ENCODE measurements at regions not wholly inside any gene's neighbourhood (a gene's known extent, or its start where the extent isn't known, plus 50 kb on each side); places are given as distances from the start of the nearest gene placed in this dataset.
"Not testable (repeated sequence)": the region's sequence is repeated elsewhere in the genome, so short reads cannot be mapped to it uniquely, and the experiment has no call there.

DNA sequence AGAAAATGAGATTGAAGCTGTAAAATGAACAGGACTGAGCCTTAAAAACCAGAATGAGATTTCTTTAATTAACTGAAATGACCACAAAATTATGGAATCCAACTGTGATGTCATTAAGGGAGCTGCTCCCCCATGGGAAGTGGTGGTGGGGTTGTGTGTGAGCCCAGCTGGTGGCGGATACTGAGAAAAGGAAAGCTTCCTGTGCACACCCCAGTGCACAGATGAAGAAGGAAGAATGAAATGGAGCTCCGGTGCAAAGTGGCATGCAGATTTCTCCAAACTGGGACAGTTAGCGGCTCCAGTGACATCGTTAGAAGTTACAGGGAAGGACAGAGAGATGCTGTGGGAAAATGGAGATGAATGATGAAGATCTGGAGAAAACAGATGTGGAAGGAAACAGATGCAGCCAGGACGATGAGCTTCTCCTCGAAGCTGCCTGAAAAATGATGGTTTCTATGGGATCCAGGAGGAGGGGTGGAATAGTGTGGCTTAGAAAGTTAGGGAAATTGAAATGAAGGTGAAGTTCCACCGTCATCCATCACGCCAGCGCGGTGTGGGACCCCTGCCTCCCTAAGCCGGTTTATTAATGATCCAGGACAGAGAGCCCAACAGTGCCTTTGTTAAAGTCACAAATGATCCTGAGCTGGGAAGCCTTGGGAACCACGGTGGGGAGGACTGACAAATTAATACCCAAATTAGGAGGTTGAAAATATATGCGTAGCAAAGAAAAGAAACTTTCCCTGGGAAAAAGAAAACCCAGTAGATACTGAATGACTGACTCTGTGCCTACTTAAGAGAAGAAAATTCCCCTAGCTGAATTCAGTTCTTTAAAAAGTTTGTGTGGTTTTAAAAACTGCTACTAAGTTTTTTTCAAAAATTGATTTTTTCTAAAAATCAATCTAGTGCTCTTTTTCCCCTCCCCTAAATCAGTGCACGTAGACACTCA lies 77.2 kb downstream of the TSN start:
- DNase-seq (ENCODE audit: low read depth in 4 of 6, low spot score in 6 of 6): peak in 1 of 6 donors; percentile 74
- 26% methylated on average over 10 of the region's 14 CpGs for WGBS (ENCODE audit: insufficient coverage)
- no peaks in the 10 kb centered on the region for H3K27me3 ChIP-seq (ENCODE audit: control insufficient read depth, insufficient read depth, low read length)

GRCh38 chr2:121833358-121833723 lies 77.9 kb downstream of the TSN start:
- Histone ChIP-seq H3K36me3 (ENCODE audit: control insufficient read depth, insufficient read depth, low read length) (no peaks in the 10 kb centered on the region), H3K27ac (ENCODE audit: low read depth, low read length) (no peak overlapping the region), H3K27me3 (ENCODE audit: control insufficient read depth, insufficient read depth, low read length) (no peaks in the 10 kb centered on the region), H3K4me3 (ENCODE audit: low read depth, low read length) (no peak overlapping the region), H3K4me1 (ENCODE audit: control insufficient read depth, insufficient read depth, low read length) (peaks cover 9% of the 10 kb centered on the region), H3K9me3 (ENCODE audit: control insufficient read depth, insufficient read depth, low read length) (peaks cover 1% of the 10 kb centered on the region)
- WGBS (ENCODE audit: insufficient coverage): 71% methylated on average over 1 of the region's 4 CpGs
- DNase-seq (ENCODE audit: low read depth in 4 of 6, low spot score in 6 of 6): no peak

More for the DNA sequence above, 77.2 kb downstream of the TSN start:
- Histone ChIP-seq H3K27ac (ENCODE audit: low read depth, low read length) (no peak overlapping the region), H3K4me3 (ENCODE audit: low read depth, low read length) (no peak overlapping the region), H3K4me1 (ENCODE audit: control insufficient read depth, insufficient read depth, low read length) (peaks cover 11% of the 10 kb centered on the region), H3K9me3 (ENCODE audit: control insufficient read depth, insufficient read depth, low read length) (peaks cover 1% of the 10 kb centered on the region), H3K36me3 (ENCODE audit: control insufficient read depth, insufficient read depth, low read length) (no peaks in the 10 kb centered on the region)

DNA sequence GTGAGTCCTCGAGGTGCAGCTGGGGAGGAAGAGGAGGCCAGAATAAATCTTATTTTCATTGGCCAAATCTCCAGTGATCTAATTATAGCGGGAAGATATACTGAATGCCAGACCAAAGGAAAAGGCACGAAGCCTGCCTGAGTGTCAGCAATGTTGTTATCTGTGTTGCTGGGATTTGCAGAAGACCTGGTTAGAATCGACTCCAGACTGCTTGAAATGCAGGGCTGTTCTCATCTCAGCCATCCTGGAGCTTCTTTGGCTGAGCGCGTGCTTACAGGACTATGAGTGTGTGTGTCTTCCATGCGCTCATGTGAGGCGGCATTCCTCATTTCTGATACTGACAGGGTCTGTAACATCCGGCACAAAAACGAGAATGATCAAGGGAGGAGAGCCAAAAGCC lies 81.2 kb downstream of the TSN start:
- DNase-seq (ENCODE audit: low read depth in 4 of 6, low spot score in 6 of 6): peak in 1 of 6 donors; percentile 9
- WGBS (ENCODE audit: insufficient coverage): 78% methylated on average over 9 of the region's 10 CpGs
- H3K27me3 ChIP-seq (ENCODE audit: control insufficient read depth, insufficient read depth, low read length): no peaks in the 10 kb centered on the region

GRCh38 chr2:121837591-121837990 lies 82.1 kb downstream of the TSN start:
- no peaks in the 10 kb centered on the region for H3K27me3 ChIP-seq (ENCODE audit: control insufficient read depth, insufficient read depth, low read length)
- DNase-seq (ENCODE audit: low read depth in 4 of 6, low spot score in 6 of 6): no peak
- H3K27ac ChIP-seq (ENCODE audit: low read depth, low read length): no peak overlapping the region
- no peaks in the 10 kb centered on the region for H3K4me1 ChIP-seq (ENCODE audit: control insufficient read depth, insufficient read depth, low read length)
- no peaks in the 10 kb centered on the region for H3K9me3 ChIP-seq (ENCODE audit: control insufficient read depth, insufficient read depth, low read length)
- H3K36me3 ChIP-seq (ENCODE audit: control insufficient read depth, insufficient read depth, low read length): no peaks in the 10 kb centered on the region
- WGBS (ENCODE audit: insufficient coverage): 91% methylated on average over 3 of the region's 3 CpGs
- no peak overlapping the region for H3K4me3 ChIP-seq (ENCODE audit: low read depth, low read length)

More for the DNA sequence above, 81.2 kb downstream of the TSN start:
- no peaks in the 10 kb centered on the region for H3K36me3 ChIP-seq (ENCODE audit: control insufficient read depth, insufficient read depth, low read length)
- no peaks in the 10 kb centered on the region for H3K9me3 ChIP-seq (ENCODE audit: control insufficient read depth, insufficient read depth, low read length)
- no peak overlapping the region for H3K4me3 ChIP-seq (ENCODE audit: low read depth, low read length)
- H3K4me1 ChIP-seq (ENCODE audit: control insufficient read depth, insufficient read depth, low read length): peaks cover 7% of the 10 kb centered on the region
- no peak overlapping the region for H3K27ac ChIP-seq (ENCODE audit: low read depth, low read length)

GRCh38 chr2:121838551-121838950 lies 83.1 kb downstream of the TSN start:
- Histone ChIP-seq H3K27ac (ENCODE audit: low read depth, low read length) (no peak overlapping the region), H3K27me3 (ENCODE audit: control insufficient read depth, insufficient read depth, low read length) (no peaks in the 10 kb centered on the region), H3K9me3 (ENCODE audit: control insufficient read depth, insufficient read depth, low read length) (no peaks in the 10 kb centered on the region), H3K4me3 (ENCODE audit: low read depth, low read length) (no peak overlapping the region), H3K36me3 (ENCODE audit: control insufficient read depth, insufficient read depth, low read length) (no peaks in the 10 kb centered on the region), H3K4me1 (ENCODE audit: control insufficient read depth, insufficient read depth, low read length) (no peaks in the 10 kb centered on the region)
- WGBS (ENCODE audit: insufficient coverage): no CpG with 5 or more reads among the region's 2 CpGs
- DNase-seq (ENCODE audit: low read depth in 4 of 6, low spot score in 6 of 6): no peak

DNA sequence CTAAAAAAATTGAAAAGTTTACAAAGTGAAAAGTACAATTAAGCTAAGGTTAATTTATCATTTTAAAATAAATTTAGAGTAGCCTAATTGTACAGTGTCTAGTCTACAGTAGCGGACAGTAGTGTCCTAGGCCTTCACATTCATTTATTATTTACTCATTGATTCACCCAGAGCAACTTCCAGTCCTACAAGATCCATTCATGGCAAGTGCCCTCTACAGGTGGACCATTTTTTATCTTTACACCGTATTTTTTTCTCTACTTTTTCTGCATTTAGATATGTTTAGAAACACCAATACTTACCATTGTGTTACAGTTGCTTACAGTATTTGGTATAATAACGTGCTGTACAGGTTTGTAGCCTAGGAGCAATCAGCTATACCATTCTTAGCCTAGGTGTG lies 84.1 kb downstream of the TSN start:
- H3K9me3 ChIP-seq (ENCODE audit: control insufficient read depth, insufficient read depth, low read length): no peaks in the 10 kb centered on the region
- H3K27ac ChIP-seq (ENCODE audit: low read depth, low read length): no peak overlapping the region
- no peaks in the 10 kb centered on the region for H3K27me3 ChIP-seq (ENCODE audit: control insufficient read depth, insufficient read depth, low read length)
- H3K36me3 ChIP-seq (ENCODE audit: control insufficient read depth, insufficient read depth, low read length): no peaks in the 10 kb centered on the region
- DNase-seq (ENCODE audit: low read depth in 4 of 6, low spot score in 6 of 6): no peak
- 100% methylated on average over 1 of the region's 3 CpGs for WGBS (ENCODE audit: insufficient coverage)
- H3K4me3 ChIP-seq (ENCODE audit: low read depth, low read length): no peak overlapping the region
- H3K4me1 ChIP-seq (ENCODE audit: control insufficient read depth, insufficient read depth, low read length): no peaks in the 10 kb centered on the region

DNA sequence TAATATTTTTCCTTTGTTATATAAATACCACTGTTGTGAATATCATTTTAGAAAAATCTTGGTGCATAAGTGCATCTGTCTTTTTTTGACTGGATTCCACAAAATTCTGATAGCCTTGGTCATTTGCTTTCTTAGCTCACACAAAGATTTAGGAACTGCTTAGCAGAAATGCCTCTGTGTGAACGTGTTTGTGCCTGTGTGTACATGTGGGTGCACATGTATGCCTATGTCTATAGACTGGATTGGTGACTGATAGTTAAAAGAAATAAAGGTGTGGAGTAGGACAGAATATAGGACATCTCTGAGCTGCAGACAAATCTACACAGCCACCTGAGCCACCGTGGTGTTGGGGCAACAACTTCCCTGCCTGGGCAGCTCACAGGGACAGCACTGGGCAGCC lies 93.8 kb downstream of the TSN start:
- 80% methylated on average over 2 of the region's 2 CpGs for WGBS (ENCODE audit: insufficient coverage)
- Histone ChIP-seq H3K4me1 (ENCODE audit: control insufficient read depth, insufficient read depth, low read length) (no peaks in the 10 kb centered on the region), H3K36me3 (ENCODE audit: control insufficient read depth, insufficient read depth, low read length) (no peaks in the 10 kb centered on the region), H3K27me3 (ENCODE audit: control insufficient read depth, insufficient read depth, low read length) (no peaks in the 10 kb centered on the region), H3K9me3 (ENCODE audit: control insufficient read depth, insufficient read depth, low read length) (no peaks in the 10 kb centered on the region), H3K27ac (ENCODE audit: low read depth, low read length) (no peak overlapping the region), H3K4me3 (ENCODE audit: low read depth, low read length) (no peak overlapping the region)
- no peak for DNase-seq (ENCODE audit: low read depth in 4 of 6, low spot score in 6 of 6)

GRCh38 chr2:121853149-121853548 lies 97.7 kb downstream of the TSN start:
- 89% methylated on average over 1 of the region's 1 CpG for WGBS (ENCODE audit: insufficient coverage)
- not testable (repeated sequence) for H3K27ac ChIP-seq (ENCODE audit: low read depth, low read length)

GRCh38 chr2:121855510-121855909 lies 100.1 kb downstream of the TSN start:
- Histone ChIP-seq H3K27ac (ENCODE audit: low read depth, low read length) (no peak overlapping the region), H3K9me3 (ENCODE audit: control insufficient read depth, insufficient read depth, low read length) (no peaks in the 10 kb centered on the region), H3K27me3 (ENCODE audit: control insufficient read depth, insufficient read depth, low read length) (no peaks in the 10 kb centered on the region), H3K4me1 (ENCODE audit: control insufficient read depth, insufficient read depth, low read length) (no peaks in the 10 kb centered on the region), H3K36me3 (ENCODE audit: control insufficient read depth, insufficient read depth, low read length) (no peaks in the 10 kb centered on the region), H3K4me3 (ENCODE audit: low read depth, low read length) (no peak overlapping the region)
- 70% methylated on average over 2 of the region's 4 CpGs for WGBS (ENCODE audit: insufficient coverage)
- peak in 1 of 6 donors; percentile 26 for DNase-seq (ENCODE audit: low read depth in 4 of 6, low spot score in 6 of 6)

More at GRCh38 chr2:121853149-121853548, 97.7 kb downstream of the TSN start:
- H3K27me3 ChIP-seq (ENCODE audit: control insufficient read depth, insufficient read depth, low read length); H3K9me3 ChIP-seq (ENCODE audit: control insufficient read depth, insufficient read depth, low read length); H3K36me3 ChIP-seq (ENCODE audit: control insufficient read depth, insufficient read depth, low read length); H3K4me1 ChIP-seq (ENCODE audit: control insufficient read depth, insufficient read depth, low read length); DNase-seq (ENCODE audit: low read depth in 4 of 6, low spot score in 6 of 6); H3K4me3 ChIP-seq (ENCODE audit: low read depth, low read length): not testable (repeated sequence)

GRCh38 chr2:121856360-121856759 lies 100.9 kb downstream of the TSN start:
- Histone ChIP-seq H3K9me3 (ENCODE audit: control insufficient read depth, insufficient read depth, low read length) (no peaks in the 10 kb centered on the region), H3K27me3 (ENCODE audit: control insufficient read depth, insufficient read depth, low read length) (no peaks in the 10 kb centered on the region), H3K36me3 (ENCODE audit: control insufficient read depth, insufficient read depth, low read length) (no peaks in the 10 kb centered on the region), H3K4me3 (ENCODE audit: low read depth, low read length) (no peak overlapping the region), H3K27ac (ENCODE audit: low read depth, low read length) (no peak overlapping the region), H3K4me1 (ENCODE audit: control insufficient read depth, insufficient read depth, low read length) (no peaks in the 10 kb centered on the region)
- 81% methylated on average over 2 of the region's 3 CpGs for WGBS (ENCODE audit: insufficient coverage)
- no peak for DNase-seq (ENCODE audit: low read depth in 4 of 6, low spot score in 6 of 6)

All from spinal cord (tissue), 9 donors.